HG03196 (cell line): ENCODE measurements at regions not wholly inside any gene's neighbourhood (a gene's known extent, or its start where the extent isn't known, plus 50 kb on each side); places are given as distances from the start of the nearest gene placed in this dataset.
"Not testable (repeated sequence)": the region's sequence is repeated elsewhere in the genome, so short reads cannot be mapped to it uniquely, and the experiment has no call there.

Experiments
- ATAC-seq: cut with Tn5 transposase; IDR thresholded peaks from one replicate; pipeline ENCODE4 v1.9.1; 2021; ENCODE audit not compliant: unreplicated experiment

DNA sequence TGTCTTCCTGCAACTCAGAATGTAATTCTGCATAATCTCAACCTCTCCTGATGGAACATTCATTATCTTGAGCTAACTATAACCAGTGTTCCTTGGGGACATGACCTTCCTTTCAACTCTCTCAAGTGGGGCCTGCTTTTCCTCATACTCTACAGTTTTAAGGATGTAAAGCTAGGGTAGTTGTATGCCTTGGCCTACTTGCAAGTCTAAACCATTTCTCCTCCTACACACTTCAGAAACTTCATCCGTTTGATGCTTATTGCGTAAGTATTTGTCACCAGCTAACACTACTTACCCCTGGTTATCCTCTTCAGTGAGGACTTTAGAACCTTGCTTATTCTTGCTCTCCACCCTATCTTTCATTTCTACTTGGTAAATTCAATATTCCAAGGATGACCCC lies 548.9 kb downstream of the HINT1 start:
- no peak for ATAC-seq

- no peak for ATAC-seq
Observed at GRCh38 chr5:130605234-130605633, 559.8 kb downstream of the HINT1 start.

- ATAC-seq, result not testable (repeated sequence)
Observed at GRCh38 chr5:130596647-130597046, 568.4 kb downstream of the HINT1 start.

- no peak for ATAC-seq
Observed at GRCh38 chr5:130580264-130580663, 584.8 kb downstream of the HINT1 start.

DNA sequence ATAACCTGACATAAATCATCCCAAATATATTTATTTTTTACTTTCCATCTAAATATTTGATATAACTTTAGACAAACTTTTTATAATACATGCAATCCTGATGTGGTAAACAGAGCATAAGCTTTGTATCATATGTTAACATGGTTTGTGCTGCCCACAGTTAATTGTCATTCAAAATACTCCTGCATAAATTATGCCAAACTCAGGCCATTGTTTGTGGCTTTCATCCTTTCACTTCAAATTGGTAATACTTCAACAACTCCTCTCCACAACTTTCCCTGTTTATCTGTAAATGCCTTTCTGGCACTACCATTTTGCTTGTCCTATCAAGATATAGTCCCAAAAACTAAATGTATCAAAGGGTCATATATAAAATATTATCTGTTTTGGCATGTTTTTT lies 586.7 kb downstream of the HINT1 start:
- no peak for ATAC-seq

- ATAC-seq, result no peak
Observed at GRCh38 chr5:130571076-130571475, 594.0 kb downstream of the HINT1 start.

DNA sequence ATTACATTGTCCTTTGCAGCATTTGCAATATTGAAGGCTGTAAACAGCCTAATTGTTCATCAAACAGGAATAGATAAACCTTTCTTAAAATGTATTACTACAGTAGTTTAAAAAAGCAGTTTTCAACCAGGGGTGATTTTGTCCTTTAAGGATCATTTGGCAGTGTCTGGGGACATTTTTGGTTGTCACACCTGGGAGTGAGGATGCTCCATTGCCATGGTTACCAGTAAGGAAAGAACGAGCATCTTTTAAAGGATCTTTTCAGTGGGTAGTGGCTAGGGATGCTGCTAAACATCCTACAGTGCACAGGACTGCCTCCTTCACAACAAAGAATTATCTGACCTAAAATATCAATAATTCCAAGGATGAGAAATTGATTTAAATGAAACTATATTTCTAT lies 596.3 kb downstream of the HINT1 start:
- ATAC-seq, result no peak

GRCh38 chr5:130555429-130555828 lies 609.6 kb downstream of the HINT1 start:
- ATAC-seq, result no peak

DNA sequence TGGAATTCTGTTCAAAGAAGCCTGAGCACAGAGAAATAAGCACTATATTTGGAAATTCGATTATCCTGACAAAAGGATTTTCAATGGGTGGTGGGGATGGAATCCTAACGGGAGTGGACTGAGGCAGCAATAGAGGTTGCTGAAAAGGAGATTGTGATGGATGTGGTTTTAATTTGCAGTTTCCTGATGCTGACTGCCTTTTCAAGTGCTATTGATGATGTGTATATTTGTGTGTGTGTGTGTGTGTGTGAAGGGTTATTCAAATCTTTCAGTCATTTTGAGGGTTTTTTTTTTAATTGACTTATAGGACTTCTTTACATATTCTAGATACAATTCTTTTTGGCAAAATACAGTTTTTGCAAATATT lies 614.5 kb downstream of the HINT1 start:
- ATAC-seq, result no peak

DNA sequence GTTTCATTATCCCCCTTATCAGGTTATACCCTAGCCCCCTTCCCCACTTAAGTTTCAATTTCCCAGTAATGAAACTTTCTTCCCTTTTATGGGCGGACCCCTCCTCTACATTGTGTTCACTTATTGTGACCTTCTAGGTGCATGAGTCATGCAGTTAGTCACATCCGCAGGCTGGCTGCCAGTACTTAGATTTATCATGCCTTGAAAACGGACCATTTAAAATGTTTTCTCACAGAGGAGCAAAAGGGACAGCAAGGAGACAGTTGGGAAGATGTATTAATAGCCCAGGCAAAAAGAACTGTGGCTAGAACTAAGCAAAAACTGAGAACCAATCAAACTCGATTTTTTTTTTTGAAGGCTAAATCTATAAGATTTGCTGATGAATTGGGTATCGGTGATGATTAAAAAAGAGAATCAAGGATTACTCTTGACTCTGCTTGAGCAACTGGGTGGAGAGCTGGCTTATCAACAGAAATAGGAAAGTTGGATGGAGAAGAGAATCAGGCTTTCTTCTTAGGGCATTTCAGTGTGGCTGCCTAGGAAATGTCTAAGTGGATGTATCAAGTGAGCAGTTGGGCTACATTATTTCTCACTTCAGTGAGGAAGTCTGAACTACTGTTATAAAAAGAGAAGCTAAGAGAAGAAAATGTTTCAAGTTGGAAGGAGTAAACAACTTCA lies 615.0 kb downstream of the HINT1 start:
- no peak for ATAC-seq

GRCh38 chr5:130546211-130546610 lies 618.8 kb downstream of the HINT1 start:
- no peak for ATAC-seq

GRCh38 chr5:130545291-130545690 lies 619.8 kb downstream of the HINT1 start:
- ATAC-seq, result no peak

DNA sequence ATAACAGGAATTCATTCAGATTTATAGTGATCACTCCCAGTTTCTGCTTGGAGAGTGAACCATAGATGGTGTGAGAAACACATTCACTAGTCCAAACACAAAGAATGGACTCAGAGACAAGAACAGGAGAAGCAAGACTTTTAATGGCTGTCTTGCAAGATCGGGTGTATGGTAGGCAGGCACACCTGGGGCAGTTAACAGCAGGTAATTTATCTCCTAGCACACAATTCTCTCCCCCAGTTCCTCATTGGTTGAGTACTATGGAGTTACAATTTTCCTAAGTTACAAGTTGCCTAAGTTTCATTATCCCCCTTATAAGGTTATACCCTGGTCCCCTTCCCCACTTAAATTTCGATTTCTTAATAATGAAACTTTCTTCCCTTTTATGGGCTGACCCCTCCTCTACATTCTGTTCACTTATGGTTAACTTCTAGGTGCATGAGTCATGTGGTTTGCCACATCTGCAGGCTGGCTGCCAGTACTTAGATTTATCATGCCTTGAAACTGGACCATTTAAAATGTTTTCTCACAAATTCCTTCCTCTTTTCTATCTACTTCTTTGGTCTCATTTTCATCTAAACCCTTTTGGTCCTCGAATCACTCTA lies 623.3 kb downstream of the HINT1 start:
- ATAC-seq, result no peak

- ATAC-seq, result no peak
Observed at GRCh38 chr5:130536691-130537090, 628.4 kb downstream of the HINT1 start.

DNA sequence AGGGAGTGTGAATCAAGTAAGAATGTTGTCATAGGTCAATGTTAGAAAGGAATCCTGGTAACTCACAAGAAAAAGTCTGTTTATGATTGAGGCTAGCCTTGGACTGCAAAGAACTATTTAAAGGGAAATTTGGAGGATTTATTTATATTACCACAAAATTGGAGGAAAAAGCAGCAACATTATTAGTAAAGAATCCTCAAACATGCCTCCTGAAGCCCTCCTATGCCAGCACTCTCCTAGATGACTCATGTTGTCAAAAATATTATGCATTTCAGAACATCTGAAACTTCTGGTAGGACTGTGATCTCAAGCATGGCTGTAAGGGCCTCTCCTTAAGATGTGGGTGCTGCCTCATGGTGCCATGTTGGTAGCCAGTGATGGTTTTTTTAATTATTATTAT lies 628.5 kb downstream of the CHSY3 start:
- no peak for ATAC-seq

GRCh38 chr5:130529511-130530485 lies 625.5 kb downstream of the CHSY3 start:
- ATAC-seq, result no peak

GRCh38 chr5:130529111-130529510 lies 624.8 kb downstream of the CHSY3 start:
- ATAC-seq, result no peak

GRCh38 chr5:130528474-130528873 lies 624.2 kb downstream of the CHSY3 start:
- ATAC-seq, result no peak

DNA sequence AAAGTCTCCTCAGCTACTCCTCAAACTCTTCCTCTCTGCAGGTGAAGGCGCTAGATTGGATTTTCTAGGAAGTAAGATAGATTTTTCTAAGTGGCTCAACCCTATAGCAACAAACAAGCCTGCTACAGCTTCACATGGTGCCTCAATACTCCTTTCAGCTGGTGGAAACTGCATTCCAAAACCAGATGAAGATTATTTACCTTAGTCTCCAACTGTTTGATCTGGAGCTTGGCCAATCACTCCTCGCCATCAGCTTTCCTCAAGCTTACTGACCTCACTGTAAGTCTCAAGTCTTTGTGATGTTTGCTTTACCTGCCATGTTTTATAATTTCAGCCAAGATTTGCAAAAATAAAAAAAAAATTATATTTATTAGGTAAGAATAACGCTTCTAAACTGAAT lies 622.4 kb downstream of the CHSY3 start:
- ATAC-seq, result no peak

DNA sequence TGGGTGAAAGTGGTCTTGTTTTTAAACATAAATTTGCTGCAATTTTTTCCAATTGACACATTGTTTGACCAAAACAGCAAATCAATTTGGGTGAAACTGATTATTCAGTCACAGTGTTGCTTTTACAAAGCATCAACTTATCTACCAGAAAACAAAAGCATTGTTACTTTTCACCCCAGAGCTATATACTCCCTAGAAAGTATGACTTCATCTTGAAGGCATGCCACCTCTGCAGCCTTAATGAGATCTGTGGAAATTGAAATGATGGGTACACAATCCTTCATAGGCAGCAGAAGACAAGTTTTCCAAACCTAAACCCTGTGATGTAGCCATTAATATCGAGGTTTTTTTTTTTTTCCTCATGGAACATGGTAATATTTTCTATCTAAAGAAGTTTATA lies 615.9 kb downstream of the CHSY3 start:
- ATAC-seq, result no peak

DNA sequence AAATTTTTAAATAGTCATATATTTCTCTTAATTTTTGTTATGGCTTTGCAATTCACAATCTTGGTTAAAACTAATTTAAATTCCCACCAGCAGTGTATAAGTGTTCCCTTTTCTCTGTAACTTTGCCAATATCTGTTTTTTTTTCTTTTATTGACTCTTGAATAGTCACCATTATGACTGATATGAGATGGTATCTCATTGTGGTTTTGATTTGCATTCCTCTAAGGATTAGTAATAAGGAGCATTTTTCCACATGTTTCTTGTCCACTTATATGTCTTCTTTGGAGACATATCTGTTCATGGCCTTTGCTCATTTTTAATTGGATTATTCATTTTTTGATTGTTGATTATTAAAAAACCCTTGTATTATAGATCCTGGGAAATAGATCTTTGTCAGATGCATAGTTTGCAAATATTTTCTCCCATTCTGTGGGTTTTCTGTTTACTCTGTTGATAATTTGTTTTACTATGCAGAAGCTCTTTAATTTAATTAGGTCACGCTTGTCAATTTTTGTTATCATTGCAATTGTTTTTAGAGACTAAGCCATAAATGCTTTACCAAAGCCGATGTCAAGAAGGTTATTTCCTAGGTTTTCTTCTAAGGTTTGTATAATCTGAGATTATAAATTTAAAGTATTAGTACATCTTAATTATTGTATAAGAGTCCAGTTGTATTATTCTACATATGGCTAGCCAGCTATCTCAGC lies 610.9 kb downstream of the CHSY3 start:
- ATAC-seq, result no peak
